ENCODE measurements at regions not wholly inside any gene's neighbourhood (a gene's known extent, or its start where the extent isn't known, plus 50 kb on each side); places are given as distances from the start of the nearest gene placed in this dataset.

DNA sequence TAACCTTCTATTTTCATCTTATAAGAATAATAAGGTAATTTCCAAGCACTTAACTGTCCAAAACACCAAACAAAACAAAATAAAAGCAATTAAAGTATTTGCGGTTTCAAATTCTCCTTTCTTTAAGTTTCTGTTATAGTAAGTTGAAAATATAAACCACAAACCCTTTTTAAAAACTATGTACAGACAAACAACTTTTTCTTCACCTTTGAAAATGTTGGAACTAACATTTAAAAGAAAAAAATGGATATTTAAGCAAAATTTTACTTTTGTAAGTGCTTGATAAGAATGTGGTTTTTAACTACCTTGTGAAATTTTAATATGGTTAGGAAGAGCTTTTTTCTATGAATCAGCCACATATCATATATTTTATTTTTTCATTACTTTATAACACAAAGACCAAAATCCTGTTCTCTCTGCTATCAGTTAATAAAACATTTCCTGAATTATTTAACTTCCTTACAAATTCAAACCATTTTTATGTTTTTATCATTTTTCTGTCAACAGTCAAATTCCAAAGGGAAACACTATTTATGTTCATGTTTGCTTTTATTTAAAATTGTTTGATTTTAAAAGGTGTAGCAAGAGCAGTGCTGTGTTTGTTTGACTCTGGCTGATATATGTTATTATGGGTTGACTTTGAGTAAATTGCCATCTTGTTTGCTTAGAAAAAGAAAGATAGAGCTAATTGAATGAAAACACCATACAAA is 554.1 kb upstream of the KLHL1 start:
- TF ChIP-seq POLR2A (IDR thresholded peaks at IDR 0.05; ENCODE audit: extremely low read depth, insufficient read length) = no peak
- TF ChIP-seq, protein P1, sequence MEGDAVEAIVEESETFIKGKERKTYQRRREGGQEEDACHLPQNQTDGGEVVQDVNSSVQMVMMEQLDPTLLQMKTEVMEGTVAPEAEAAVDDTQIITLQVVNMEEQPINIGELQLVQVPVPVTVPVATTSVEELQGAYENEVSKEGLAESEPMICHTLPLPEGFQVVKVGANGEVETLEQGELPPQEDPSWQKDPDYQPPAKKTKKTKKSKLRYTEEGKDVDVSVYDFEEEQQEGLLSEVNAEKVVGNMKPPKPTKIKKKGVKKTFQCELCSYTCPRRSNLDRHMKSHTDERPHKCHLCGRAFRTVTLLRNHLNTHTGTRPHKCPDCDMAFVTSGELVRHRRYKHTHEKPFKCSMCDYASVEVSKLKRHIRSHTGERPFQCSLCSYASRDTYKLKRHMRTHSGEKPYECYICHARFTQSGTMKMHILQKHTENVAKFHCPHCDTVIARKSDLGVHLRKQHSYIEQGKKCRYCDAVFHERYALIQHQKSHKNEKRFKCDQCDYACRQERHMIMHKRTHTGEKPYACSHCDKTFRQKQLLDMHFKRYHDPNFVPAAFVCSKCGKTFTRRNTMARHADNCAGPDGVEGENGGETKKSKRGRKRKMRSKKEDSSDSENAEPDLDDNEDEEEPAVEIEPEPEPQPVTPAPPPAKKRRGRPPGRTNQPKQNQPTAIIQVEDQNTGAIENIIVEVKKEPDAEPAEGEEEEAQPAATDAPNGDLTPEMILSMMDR (IDR thresholded peaks at IDR 0.05; ENCODE audit: low read depth, low read length) = no peak
- TF ChIP-seq MYC (IDR thresholded peaks at IDR 0.05; ENCODE audit: low read depth, low read length) = no peak
- TF ChIP-seq, protein P2, sequence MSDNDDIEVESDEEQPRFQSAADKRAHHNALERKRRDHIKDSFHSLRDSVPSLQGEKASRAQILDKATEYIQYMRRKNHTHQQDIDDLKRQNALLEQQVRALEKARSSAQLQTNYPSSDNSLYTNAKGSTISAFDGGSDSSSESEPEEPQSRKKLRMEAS (IDR thresholded peaks at IDR 0.05; ENCODE audit: low read depth, low read length) = no peak
- DNase-seq (ENCODE audit: low read depth) = no peak
- H3K4me3 ChIP-seq (ENCODE audit: low read depth, low read length) = no peak overlapping the region

DNA sequence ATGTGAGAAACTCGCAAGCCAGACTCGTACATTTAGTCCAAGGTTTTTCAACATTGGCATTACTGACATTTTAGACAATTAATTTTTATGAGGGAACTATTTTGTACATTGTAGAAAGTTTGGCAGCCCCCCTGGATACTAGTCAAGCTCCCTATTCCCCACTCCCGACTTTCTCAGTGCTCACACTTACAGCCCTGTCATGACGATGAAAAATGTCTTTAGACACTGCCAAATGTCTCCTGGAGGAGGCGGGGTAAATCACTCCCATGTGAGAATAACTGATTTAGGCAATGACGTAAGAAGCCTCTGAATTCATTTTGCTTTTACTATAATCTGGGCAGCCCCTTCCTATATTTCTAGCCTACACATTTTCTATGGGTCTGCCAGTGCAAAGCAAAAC is 535.8 kb upstream of the KLHL1 start:
- H3K4me3 ChIP-seq (ENCODE audit: low read depth, low read length) = no peak overlapping the region
- no peak for TF ChIP-seq MYC (IDR thresholded peaks at IDR 0.05; ENCODE audit: low read depth, low read length)
- TF ChIP-seq, protein P2 (IDR thresholded peaks at IDR 0.05; ENCODE audit: low read depth, low read length) = no peak
- TF ChIP-seq POLR2A (IDR thresholded peaks at IDR 0.05; ENCODE audit: extremely low read depth, insufficient read length) = no peak
- TF ChIP-seq, protein P1 (IDR thresholded peaks at IDR 0.05; ENCODE audit: low read depth, low read length) = no peak
- DNase-seq (ENCODE audit: low read depth) = no peak

DNA sequence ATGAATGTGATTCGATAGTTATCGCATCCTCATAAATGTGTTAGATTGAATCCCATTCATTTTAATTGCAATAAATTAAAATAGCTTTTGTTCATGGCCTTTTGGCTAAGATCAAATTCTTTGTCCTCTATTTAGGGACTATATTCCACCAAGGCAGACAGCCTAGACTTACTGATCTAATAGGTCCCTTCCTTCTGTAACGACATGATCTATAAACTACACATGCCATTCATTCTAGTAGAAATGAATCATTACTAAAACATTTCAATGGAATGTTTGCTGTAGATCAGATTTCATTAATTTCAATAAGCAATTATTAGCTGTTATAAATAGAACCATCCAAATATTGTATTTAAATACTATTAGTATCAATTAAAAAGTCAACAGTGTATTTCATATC is 526.6 kb upstream of the KLHL1 start:
- TF ChIP-seq POLR2A (IDR thresholded peaks at IDR 0.05; ENCODE audit: extremely low read depth, insufficient read length) = no peak
- TF ChIP-seq MYC (IDR thresholded peaks at IDR 0.05; ENCODE audit: low read depth, low read length) = no peak
- TF ChIP-seq, protein P1 (IDR thresholded peaks at IDR 0.05; ENCODE audit: low read depth, low read length) = no peak
- TF ChIP-seq, protein P2 (IDR thresholded peaks at IDR 0.05; ENCODE audit: low read depth, low read length) = no peak
- DNase-seq (ENCODE audit: low read depth) = no peak
- H3K4me3 ChIP-seq (ENCODE audit: low read depth, low read length) = no peak overlapping the region

DNA sequence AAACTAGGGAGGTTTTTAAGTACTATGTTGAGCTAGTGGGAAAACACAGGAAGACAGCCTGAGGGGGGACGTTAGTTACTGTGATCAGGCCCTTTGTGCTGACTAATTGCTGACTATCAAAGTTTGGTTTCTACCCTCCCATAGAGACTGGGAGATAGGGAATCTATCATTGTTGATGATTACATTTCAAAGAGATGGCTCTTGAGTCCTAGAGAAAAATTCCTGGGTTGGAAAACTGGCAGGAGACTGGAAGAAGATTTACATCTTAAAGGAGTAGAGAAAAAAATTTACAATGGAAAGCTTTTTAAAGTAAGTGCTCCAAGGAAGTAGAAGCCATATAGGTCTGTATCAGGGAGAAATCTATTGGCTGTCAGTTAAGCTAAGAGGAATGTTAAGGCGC is 522.0 kb upstream of the KLHL1 start:
- H3K4me3 ChIP-seq (ENCODE audit: low read depth, low read length) = no peak overlapping the region
- TF ChIP-seq, protein P1 (IDR thresholded peaks at IDR 0.05; ENCODE audit: low read depth, low read length) = no peak
- TF ChIP-seq, protein P2 (IDR thresholded peaks at IDR 0.05; ENCODE audit: low read depth, low read length) = no peak
- TF ChIP-seq MYC (IDR thresholded peaks at IDR 0.05; ENCODE audit: low read depth, low read length) = no peak
- no peak for TF ChIP-seq POLR2A (IDR thresholded peaks at IDR 0.05; ENCODE audit: extremely low read depth, insufficient read length)
- DNase-seq (ENCODE audit: low read depth) = no peak

DNA sequence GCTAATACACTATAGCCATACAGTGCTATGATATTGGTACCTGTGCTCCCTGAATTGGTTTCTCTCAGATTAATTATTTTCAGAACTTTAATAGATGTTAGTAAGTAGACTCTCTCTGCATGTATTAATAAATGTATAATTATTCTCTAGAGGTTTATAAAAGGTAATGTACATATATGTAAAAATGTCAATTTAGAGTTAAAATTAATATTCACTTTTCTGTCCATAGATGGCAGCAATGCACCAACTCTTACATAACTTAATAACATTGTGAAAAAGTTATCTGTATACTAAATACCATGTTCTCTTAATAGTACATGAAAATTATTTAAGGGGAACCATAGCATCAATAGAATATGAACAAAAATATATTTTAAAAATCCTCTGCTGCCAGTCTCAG is 515.0 kb upstream of the KLHL1 start:
- DNase-seq (ENCODE audit: low read depth) = peak; percentile 32
- H3K4me3 ChIP-seq (ENCODE audit: low read depth, low read length) = no peak overlapping the region
- TF ChIP-seq MYC (IDR thresholded peaks at IDR 0.05; ENCODE audit: low read depth, low read length) (no peak), POLR2A (IDR thresholded peaks at IDR 0.05; ENCODE audit: extremely low read depth, insufficient read length) (no peak)

DNA sequence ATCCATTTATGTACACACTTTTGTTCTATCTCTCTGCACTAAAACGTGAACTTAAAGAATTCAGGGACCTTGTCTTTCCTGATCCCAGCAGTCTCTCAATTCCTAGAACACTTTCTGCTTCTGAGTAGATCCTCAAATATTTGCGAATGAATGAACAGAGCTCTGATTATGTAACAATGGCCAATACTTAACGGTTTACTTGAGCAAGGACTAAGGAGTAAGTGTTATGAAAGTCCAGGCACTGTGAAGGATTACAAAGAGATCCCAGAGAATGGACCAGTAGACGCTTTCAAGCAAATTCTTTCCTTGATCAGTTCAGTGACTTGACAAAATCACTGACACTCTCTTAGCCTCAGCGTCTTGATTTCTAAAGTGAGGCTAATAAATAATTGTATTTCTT is 514.5 kb upstream of the KLHL1 start:
- TF ChIP-seq MYC (IDR thresholded peaks at IDR 0.05; ENCODE audit: low read depth, low read length) (no peak), POLR2A (IDR thresholded peaks at IDR 0.05; ENCODE audit: extremely low read depth, insufficient read length) (no peak)
- TF ChIP-seq, protein P2 (IDR thresholded peaks at IDR 0.05; ENCODE audit: low read depth, low read length) = no peak
- TF ChIP-seq, protein P1 (IDR thresholded peaks at IDR 0.05; ENCODE audit: low read depth, low read length) = no peak
- no peak overlapping the region for H3K4me3 ChIP-seq (ENCODE audit: low read depth, low read length)
- DNase-seq (ENCODE audit: low read depth) = peak; percentile 1

Data from NB4 (cell line).